Fibroblast of the aortic adventitia (primary cell): ENCODE measurements at regions not wholly inside any gene's neighbourhood (a gene's known extent, or its start where the extent isn't known, plus 50 kb on each side); places are given as distances from the start of the nearest gene placed in this dataset.
"Not testable (repeated sequence)": the region's sequence is repeated elsewhere in the genome, so short reads cannot be mapped to it uniquely, and the experiment has no call there.

ENCODE experiments used
- DNase-seq: peaks from one replicate; pipeline ENCODE4 v3.0.0-alpha.2; 2010; ENCODE audit warnings: low read depth
- H3K4me3 ChIP-seq: 2 replicates; pipeline ENCODE4 v1.5.1; 2011; ENCODE audit warnings: low read depth, mild to moderate bottlenecking, control low read depth, low read length, moderate library complexity
- TF ChIP-seq, protein P1 (sequence below): IDR thresholded peaks from 2 replicates; pipeline ENCODE4 v1.5.1; 2011; ENCODE audit warnings: mild to moderate bottlenecking, low read length, control low read depth, inconsistent platforms; ENCODE audit not compliant: insufficient read depth

DNA sequence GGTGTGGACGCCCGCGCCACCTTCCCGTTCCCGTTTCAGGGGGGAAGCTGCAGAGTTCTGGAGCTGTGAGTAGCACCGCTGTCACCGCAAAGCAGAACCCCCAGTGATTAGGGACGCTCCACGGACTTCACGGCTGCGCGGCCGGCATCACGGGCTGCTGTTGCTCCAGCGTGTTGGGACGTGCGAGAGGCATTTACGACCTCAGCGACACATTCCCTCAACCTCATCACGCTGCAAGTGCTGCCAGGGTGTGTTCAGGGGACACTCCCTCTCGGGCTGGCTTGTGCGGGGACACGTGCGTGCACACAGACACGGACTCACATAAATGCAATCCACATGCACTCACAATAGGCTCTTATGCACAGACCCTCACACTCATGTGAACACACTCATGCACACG, 187.9 kb downstream of the NPIPB11 start:
- DNase-seq, result not testable (repeated sequence)
- H3K4me3 ChIP-seq, result peak overlapping the region; percentile 68

GRCh38 chr16:29218171-29218570, 188.3 kb downstream of the NPIPB11 start:
- H3K4me3 ChIP-seq, DNase-seq: not testable (repeated sequence)

GRCh38 chr16:29217752-29218126, 188.8 kb downstream of the NPIPB11 start:
- not testable (repeated sequence) for H3K4me3 ChIP-seq, DNase-seq

GRCh38 chr16:29217104-29217751, 189.3 kb downstream of the NPIPB11 start:
- H3K4me3 ChIP-seq, result not testable (repeated sequence)

DNA sequence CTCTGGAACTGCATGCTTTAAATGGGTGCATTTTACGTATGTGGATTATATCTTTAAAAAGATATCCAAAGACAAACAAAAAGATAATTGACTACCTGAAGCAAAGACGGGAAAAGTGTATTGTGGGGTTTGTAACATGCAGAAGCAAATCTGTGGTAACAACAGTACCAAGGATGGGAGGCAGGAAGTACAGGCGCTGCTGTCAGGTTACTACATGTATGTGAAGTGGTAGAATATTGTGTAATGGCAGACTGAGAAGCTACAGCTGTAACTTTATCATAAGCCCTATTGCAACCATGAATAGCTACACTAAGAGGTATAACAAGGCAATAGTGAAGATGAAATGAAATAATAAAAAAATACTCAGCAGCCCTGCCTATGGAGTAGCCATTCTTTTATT, 192.7 kb downstream of the NPIPB11 start:
- DNase-seq, H3K4me3 ChIP-seq: not testable (repeated sequence)

More at GRCh38 chr16:29217104-29217751, 189.3 kb downstream of the NPIPB11 start:
- not testable (repeated sequence) for DNase-seq

DNA sequence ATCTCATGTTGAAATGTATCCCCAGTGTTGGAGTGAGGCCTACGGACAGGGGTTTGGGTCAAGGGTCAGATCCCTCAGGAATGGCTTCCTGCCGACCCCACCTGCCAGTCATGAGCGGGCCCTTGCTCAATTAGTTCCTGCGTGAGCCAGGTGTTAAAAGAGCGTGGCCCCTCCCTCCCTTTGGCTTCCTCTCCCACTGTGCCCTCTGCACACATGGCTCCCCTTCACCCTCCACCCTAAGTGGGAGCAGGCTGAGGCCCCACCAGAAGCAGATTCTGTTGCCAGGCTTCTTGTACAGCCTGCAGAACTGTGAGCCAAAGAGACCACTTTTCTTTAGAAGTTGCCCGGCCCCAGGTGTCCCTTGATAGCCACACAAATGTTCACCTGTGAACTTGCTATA, 193.3 kb downstream of the NPIPB11 start:
- not testable (repeated sequence) for DNase-seq, H3K4me3 ChIP-seq

DNA sequence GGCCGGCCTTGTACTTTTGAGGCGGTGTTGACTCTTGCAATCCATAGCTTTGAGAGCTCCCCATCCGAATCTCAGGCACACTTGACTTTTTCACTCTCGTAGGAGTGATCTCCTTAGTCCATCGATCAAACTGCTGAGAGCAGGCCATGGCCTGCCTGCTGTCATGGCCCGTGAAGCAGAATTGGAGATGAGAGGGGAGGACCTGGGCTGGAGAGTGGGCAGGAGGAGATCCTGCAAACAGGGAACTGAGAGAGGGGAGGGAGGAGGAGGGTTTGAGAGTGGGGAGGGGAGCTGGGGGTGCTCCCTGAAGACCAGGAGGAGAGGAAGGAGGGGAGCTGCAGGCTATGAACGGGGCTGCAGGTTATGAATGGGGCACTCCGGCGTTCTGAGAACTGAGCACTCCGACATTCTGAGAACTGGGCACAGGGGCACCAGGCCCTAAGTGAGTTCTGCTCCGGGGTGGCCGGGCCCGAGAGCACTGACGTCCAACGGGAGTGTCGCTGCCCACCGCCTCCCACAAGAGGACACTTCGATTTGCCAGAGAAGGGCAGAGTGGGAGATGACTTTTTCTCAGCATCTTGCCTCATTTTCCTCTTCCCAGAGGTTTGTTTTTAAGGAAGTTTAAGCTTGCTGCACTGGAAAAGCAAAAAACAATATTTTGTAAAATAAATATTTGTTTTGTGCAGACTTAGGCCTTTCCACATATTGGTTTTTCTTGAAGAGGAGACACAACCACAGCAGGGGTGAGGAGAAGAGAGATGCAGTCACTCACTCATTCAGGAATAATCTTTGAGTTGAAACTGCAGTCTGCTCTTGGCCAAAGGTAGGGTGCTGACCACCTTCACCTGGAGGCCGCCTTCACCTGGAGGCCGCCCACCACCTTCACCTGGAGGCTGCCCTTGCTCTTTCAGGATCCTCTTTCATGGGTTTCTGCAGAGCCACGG, 194.2 kb downstream of the NPIPB11 start:
- not testable (repeated sequence) for H3K4me3 ChIP-seq

DNA sequence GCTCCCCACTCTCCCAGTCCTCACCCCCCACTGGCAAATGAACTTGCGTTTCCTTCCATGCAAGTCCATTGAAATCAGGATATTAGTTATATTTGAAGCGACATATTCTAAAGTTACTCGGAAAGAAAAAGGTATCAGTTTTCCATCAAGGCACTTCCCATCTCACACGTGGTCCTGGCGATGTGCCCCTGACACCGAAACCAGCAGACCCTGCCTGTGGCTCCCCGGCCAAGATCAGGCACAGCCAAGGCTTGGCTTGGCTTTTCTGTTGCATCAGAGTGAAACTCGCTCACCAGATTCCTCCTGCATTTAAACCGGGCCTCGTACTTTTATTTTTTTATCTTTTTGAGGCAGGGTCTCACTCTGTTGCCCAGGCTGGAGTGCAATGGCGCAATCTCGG, 195.1 kb downstream of the NPIPB11 start:
- DNase-seq, result peak; percentile 43
- not testable (repeated sequence) for H3K4me3 ChIP-seq

More for the DNA sequence above, 194.2 kb downstream of the NPIPB11 start:
- not testable (repeated sequence) for DNase-seq

GRCh38 chr16:29210299-29211150, 196.0 kb downstream of the NPIPB11 start:
- DNase-seq, H3K4me3 ChIP-seq: not testable (repeated sequence)

- not testable (repeated sequence) for DNase-seq, H3K4me3 ChIP-seq
Measured at GRCh38 chr16:29206120-29206519, 200.4 kb downstream of the NPIPB11 start.

- H3K4me3 ChIP-seq, DNase-seq: not testable (repeated sequence)
Measured at GRCh38 chr16:29205151-29205550, 201.4 kb downstream of the NPIPB11 start.

GRCh38 chr16:29204806-29205135, 201.7 kb downstream of the NPIPB11 start:
- no peak for DNase-seq
- TF ChIP-seq, protein P1, sequence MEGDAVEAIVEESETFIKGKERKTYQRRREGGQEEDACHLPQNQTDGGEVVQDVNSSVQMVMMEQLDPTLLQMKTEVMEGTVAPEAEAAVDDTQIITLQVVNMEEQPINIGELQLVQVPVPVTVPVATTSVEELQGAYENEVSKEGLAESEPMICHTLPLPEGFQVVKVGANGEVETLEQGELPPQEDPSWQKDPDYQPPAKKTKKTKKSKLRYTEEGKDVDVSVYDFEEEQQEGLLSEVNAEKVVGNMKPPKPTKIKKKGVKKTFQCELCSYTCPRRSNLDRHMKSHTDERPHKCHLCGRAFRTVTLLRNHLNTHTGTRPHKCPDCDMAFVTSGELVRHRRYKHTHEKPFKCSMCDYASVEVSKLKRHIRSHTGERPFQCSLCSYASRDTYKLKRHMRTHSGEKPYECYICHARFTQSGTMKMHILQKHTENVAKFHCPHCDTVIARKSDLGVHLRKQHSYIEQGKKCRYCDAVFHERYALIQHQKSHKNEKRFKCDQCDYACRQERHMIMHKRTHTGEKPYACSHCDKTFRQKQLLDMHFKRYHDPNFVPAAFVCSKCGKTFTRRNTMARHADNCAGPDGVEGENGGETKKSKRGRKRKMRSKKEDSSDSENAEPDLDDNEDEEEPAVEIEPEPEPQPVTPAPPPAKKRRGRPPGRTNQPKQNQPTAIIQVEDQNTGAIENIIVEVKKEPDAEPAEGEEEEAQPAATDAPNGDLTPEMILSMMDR, result no peak
- H3K4me3 ChIP-seq, result no peak overlapping the region

DNA sequence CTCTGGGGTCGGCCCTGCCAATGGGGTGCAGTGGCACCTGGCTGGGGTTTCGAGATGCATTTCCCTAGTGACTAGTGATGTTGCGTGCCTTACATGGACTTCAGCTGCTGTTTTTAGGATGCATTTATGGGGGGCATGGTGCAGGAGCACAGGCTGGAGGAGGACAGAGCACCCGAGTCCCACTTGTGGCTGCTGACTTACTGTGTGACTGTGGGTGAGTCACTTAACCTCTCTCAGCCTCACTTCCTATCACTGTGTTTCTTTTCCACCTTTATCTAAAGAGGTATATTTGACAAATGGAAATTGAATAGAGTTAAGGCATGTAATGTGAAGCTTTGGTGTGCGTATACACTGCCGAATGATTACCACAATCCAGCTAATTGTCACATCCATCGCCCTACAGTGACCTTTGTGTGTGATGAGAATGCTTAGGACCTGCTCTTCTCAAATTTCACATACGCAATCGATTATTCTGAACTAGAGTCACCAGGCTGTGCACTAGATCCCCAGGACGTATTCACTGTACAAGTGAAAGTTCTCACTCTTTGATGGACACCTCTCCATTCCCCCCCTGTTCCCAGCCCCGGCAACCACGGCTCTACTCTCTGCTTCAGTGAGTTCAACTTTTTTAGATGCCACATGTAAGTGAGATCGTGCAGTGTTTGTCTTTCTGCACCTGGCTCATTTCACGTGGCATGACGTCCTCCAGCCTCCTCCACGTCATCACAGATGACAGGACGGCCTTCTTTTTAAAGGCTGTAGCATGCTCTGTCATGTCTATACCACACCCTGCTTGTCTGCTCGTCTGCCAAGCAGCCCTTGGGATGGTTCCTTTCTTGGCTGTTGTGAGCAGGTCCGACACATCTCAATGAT, 202.3 kb downstream of the NPIPB11 start:
- DNase-seq, H3K4me3 ChIP-seq: not testable (repeated sequence)

DNA sequence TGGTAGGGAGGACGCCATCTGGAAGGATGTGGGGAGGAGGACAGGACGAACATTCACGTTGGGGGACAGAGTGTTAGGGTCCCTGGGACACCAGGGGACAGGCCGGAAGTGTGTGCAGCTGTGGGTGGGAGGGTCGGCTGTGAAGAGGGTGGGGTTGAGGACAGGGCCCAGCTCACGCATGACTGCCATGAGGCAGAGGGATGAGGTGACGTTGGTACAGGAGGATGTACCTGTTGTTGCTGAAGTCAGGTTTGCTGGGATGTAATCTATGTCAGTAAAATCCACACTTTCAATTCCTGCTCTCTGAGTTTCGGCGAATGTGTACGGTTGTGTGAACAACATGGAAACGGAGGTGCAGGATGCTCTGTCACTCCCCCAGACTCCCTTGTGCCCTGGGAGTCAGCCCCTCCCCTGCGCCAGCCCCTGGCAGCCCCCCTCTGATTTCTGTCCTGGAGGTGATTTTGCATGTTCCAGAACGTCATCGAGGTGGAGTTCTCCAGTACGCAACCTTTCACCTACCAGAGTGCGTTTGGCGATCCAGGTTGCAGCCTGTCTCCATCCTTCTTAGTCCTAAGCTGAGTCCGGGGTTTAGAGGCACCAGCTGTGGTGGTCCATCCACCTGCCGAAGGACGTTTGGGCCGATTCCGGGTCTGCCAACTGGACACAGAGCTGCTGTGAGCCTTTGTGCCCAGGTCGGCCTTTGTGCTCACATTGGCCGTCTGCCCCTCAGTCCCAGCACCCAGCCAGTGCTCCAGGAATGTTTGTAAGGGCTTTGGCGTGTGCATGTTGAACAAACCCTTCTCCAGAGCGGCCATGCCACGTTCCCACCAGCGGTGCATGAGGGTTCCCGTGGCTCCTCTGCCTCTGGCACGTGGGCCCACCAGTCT, 203.2 kb downstream of the NPIPB11 start:
- not testable (repeated sequence) for DNase-seq, H3K4me3 ChIP-seq

- DNase-seq, H3K4me3 ChIP-seq: not testable (repeated sequence)
Measured at GRCh38 chr16:29202642-29203041, 203.9 kb downstream of the NPIPB11 start.
